MM.1S (cell line): ENCODE measurements at regions not wholly inside any gene's neighbourhood (a gene's known extent, or its start where the extent isn't known, plus 50 kb on each side); places are given as distances from the start of the nearest gene placed in this dataset.

ENCODE experiments used
- DNase-seq: peaks from one replicate; pipeline ENCODE4 v3.0.0-alpha.2; 2015
- H2AFZ ChIP-seq: fragments of 300-600 bp; sonication (generic); 2 replicates; pipeline ENCODE4 v1.6.0; 2016; ENCODE audit warnings: antibody characterized with exemption, low read length
- H3F3A ChIP-seq: fragments of 300-600 bp; sonication (generic); 2 replicates; pipeline ENCODE4 v1.6.1; 2016; ENCODE audit warnings: mild to moderate bottlenecking, antibody characterized with exemption, low read length, moderate library complexity, mixed read lengths; ENCODE audit not compliant: insufficient read depth
- H3K27ac ChIP-seq: fragments of 300-600 bp; sonication (generic); 2 replicates; pipeline ENCODE4 v1.5.1; 2016; ENCODE audit warnings: mild to moderate bottlenecking, low read length
- H3K27me3 ChIP-seq: fragments of 300-600 bp; sonication (generic); replicated peaks from 2 replicates; pipeline ENCODE4 v1.6.0; 2016; ENCODE audit warnings: low read length; ENCODE audit not compliant: insufficient read depth
- H3K36me3 ChIP-seq: fragments of 300-600 bp; sonication (generic); replicated peaks from 2 replicates; pipeline ENCODE4 v1.6.1; 2016; ENCODE audit warnings: mild to moderate bottlenecking, low read length, mixed read lengths; ENCODE audit not compliant: insufficient read depth
- H3K4me1 ChIP-seq: fragments of 300-600 bp; sonication (generic); 2 replicates; pipeline ENCODE4 v1.6.1; 2016; ENCODE audit warnings: low read length, mixed read lengths
- H3K4me2 ChIP-seq: fragments of 300-600 bp; sonication (generic); 2 replicates; pipeline ENCODE4 v1.6.0; 2016; ENCODE audit warnings: low read depth, low read length
- H3K4me3 ChIP-seq: fragments of 300-600 bp; sonication (generic); 2 replicates; pipeline ENCODE4 v1.5.1; 2016; ENCODE audit warnings: low read length, mixed read lengths
- H3K79me2 ChIP-seq: fragments of 300-600 bp; sonication (generic); 2 replicates; pipeline ENCODE4 v1.6.1; 2016; ENCODE audit warnings: mixed run types, low read length, mixed read lengths
- H3K9ac ChIP-seq: fragments of 300-600 bp; sonication (generic); 2 replicates; pipeline ENCODE4 v1.6.1; 2016; ENCODE audit warnings: low read length, mixed read lengths
- H3K9me2 ChIP-seq: fragments of 300-600 bp; sonication (generic); replicated peaks from 2 replicates; pipeline ENCODE4 v1.6.1; 2016; ENCODE audit warnings: mild to moderate bottlenecking, low read length, mixed read lengths; ENCODE audit not compliant: insufficient read depth
- H3K9me3 ChIP-seq: fragments of 300-600 bp; sonication (generic); replicated peaks from 2 replicates; pipeline ENCODE4 v1.6.1; 2016; ENCODE audit warnings: mild to moderate bottlenecking, low read length, mixed read lengths; ENCODE audit not compliant: insufficient read depth
- H4K20me1 ChIP-seq: fragments of 300-600 bp; sonication (generic); 2 replicates; pipeline ENCODE4 v1.6.1; 2016; ENCODE audit warnings: mild to moderate bottlenecking, low read length, moderate library complexity, mixed read lengths; ENCODE audit not compliant: insufficient read depth
- EZH2 ChIP-seq: fragments of 300-600 bp; sonication (generic); optimal IDR thresholded peaks from 2 replicates; pipeline ENCODE3; 2017; ENCODE audit warnings: low read depth, mild to moderate bottlenecking, antibody characterized with exemption, low read length, mixed read lengths
- EZH2phosphoT487 ChIP-seq: fragments of 300-600 bp; sonication (generic); IDR thresholded peaks from 2 replicates; pipeline ENCODE4 v1.6.1; 2018; ENCODE audit warnings: antibody characterized with exemption, low read length
- TF ChIP-seq, protein P1 (sequence below): fragments of 300-600 bp; sonication (generic); IDR thresholded peaks from 2 replicates; pipeline ENCODE4 v1.5.1; 2016; ENCODE audit warnings: antibody characterized with exemption, low read length, mixed read lengths

DNA sequence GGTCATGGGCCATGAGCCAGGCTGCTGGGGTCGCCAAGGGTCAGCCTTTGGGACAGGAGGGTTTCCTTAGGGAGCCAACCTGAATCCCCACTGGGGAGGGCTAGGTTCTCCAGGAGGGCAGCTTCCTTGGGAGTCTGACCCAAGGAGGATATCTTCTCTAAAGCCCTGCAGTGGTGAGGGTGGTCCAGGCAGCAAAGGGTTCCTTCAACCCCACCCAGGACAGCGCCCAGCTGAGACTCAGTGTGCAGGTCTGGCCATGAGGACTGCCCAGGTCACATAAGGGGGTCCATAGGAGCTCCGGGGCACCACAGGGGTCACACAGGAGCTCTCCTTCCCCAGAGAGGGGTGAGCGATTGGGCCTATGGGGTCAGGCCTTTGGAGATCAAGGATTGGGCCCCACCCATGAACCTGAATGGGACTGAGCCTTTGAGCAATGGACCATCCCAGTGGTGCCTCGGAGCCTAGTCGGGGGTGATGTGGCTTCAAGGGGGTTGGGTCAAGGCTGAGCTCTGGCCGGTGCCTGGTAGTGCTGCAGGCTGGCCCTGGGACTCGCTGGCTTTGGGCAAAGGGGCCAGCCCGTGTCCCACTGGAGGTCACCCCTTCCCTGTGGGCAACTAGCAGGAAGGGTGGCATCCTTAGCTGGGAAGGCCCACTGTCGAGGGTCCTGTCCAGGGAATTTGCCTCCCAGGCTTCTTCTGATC lies 216.5 kb downstream of the SNRPN start:
- H3K9ac ChIP-seq = no peak overlapping the region
- H3K4me1 ChIP-seq = no peaks in the 10 kb centered on the region
- H3K4me3 ChIP-seq = no peak overlapping the region
- no peak overlapping the region for H2AFZ ChIP-seq
- no peak overlapping the region for H3K4me2 ChIP-seq
- no peaks in the 10 kb centered on the region for H3K9me3 ChIP-seq
- TF ChIP-seq, protein P1, sequence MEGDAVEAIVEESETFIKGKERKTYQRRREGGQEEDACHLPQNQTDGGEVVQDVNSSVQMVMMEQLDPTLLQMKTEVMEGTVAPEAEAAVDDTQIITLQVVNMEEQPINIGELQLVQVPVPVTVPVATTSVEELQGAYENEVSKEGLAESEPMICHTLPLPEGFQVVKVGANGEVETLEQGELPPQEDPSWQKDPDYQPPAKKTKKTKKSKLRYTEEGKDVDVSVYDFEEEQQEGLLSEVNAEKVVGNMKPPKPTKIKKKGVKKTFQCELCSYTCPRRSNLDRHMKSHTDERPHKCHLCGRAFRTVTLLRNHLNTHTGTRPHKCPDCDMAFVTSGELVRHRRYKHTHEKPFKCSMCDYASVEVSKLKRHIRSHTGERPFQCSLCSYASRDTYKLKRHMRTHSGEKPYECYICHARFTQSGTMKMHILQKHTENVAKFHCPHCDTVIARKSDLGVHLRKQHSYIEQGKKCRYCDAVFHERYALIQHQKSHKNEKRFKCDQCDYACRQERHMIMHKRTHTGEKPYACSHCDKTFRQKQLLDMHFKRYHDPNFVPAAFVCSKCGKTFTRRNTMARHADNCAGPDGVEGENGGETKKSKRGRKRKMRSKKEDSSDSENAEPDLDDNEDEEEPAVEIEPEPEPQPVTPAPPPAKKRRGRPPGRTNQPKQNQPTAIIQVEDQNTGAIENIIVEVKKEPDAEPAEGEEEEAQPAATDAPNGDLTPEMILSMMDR = no peak
- TF ChIP-seq EZH2 (no peak), EZH2phosphoT487 (no peak)
- H3K27me3 ChIP-seq = no peaks in the 10 kb centered on the region
- no peaks in the 10 kb centered on the region for H3F3A ChIP-seq
- DNase-seq = no peak
- no peak overlapping the region for H3K27ac ChIP-seq
- no peaks in the 10 kb centered on the region for H4K20me1 ChIP-seq
- no peaks in the 10 kb centered on the region for H3K79me2 ChIP-seq
- no peaks in the 10 kb centered on the region for H3K9me2 ChIP-seq
- H3K36me3 ChIP-seq = no peaks in the 10 kb centered on the region

DNA sequence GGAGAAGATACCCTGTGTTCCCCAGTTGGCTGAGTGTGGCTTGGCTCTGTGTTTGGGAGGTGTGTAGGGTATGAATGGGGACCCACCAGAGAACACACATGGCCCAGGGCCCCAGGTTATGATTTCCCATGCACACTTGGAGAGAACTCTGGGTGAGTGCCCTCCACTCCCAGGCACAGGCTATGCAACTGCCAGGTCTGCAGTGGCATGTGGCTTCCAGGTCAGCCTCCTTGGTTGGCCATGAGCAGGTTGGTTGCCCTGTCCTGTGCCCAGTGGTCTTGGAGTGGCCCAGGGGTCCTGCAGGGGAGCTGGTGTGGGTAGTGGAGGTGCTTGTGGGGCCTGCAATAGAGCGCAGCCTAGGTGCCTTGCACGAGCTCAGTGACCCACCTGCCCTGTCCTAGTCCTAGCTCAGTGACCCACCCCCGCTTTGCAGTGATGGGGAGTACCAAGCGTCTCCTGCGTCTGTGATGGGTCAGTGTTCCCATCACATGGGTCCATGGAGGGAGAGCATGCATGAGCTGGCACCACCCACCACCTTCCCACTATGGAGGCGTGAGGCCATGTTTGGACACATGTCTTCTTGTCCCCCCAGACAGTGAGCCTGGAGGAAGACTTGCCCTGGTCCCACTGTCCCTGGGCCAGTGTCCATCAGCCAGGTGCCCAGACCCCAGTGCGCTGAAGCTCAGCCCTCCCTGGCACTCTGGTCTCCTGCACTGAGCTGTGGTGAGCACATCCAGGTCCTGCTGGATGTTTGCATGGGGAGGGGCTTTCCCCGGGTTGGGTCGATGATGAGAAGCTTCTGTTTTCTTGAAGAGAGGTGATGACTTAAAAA lies 217.3 kb downstream of the SNRPN start:
- Histone ChIP-seq H3K4me3 (no peak overlapping the region), H3K36me3 (no peaks in the 10 kb centered on the region), H3K9me2 (no peaks in the 10 kb centered on the region), H3K9ac (no peak overlapping the region), H3K27ac (no peak overlapping the region), H3K27me3 (no peaks in the 10 kb centered on the region), H2AFZ (no peak overlapping the region), H3K79me2 (no peaks in the 10 kb centered on the region), H3K4me2 (no peak overlapping the region), H4K20me1 (no peaks in the 10 kb centered on the region), H3K4me1 (no peaks in the 10 kb centered on the region), H3F3A (no peaks in the 10 kb centered on the region), H3K9me3 (no peaks in the 10 kb centered on the region)
- no peak for DNase-seq
- no peak for TF ChIP-seq EZH2phosphoT487
- TF ChIP-seq, protein P1 = no peak
- TF ChIP-seq EZH2 = no peak

DNA sequence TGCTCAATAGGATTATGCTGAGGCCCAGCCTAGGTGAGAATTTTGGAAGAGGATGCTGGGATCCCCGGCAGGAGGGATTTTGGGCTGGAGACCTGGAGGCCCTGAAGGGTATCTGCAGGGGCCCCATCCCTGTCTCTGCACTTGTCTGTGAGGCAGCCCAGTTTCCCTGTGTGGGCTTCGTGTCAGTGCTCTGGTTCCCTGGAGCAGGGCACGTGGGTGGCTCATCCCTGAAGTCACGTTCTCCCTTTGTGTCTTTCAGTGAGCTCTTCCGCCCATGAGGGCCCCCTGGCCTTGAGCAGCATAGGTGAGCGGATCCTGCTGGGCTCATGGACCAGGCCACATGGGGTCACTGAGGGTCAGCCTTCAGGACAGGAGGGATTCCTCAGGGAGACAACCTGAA lies 217.9 kb downstream of the SNRPN start:
- H3K79me2 ChIP-seq = no peaks in the 10 kb centered on the region
- H3K9me2 ChIP-seq = no peaks in the 10 kb centered on the region
- no peaks in the 10 kb centered on the region for H3F3A ChIP-seq
- H3K4me2 ChIP-seq = no peak overlapping the region
- no peak overlapping the region for H3K9ac ChIP-seq
- H3K36me3 ChIP-seq = no peaks in the 10 kb centered on the region
- H3K27me3 ChIP-seq = no peaks in the 10 kb centered on the region
- no peaks in the 10 kb centered on the region for H3K9me3 ChIP-seq
- no peaks in the 10 kb centered on the region for H3K4me1 ChIP-seq
- TF ChIP-seq, protein P1 = no peak
- TF ChIP-seq EZH2phosphoT487 = no peak
- no peak for TF ChIP-seq EZH2
- no peak overlapping the region for H2AFZ ChIP-seq
- no peak overlapping the region for H3K4me3 ChIP-seq
- H4K20me1 ChIP-seq = no peaks in the 10 kb centered on the region
- H3K27ac ChIP-seq = no peak overlapping the region
- DNase-seq = no peak
